ENCODE measurements at regions not wholly inside any gene's neighbourhood (a gene's known extent, or its start where the extent isn't known, plus 50 kb on each side); places are given as distances from the start of the nearest gene placed in this dataset.

- no peak for TF ChIP-seq CTCF (conservative IDR thresholded peaks at IDR 0.05; ENCODE audit: low read depth, low read length)
- TF ChIP-seq EZH2 (IDR thresholded peaks at IDR 0.05; ENCODE audit: borderline replicate concordance, low read depth, low read length, poor library complexity, severe bottlenecking) = no peak
Observed at GRCh38 chr7:34452363-34452762, 205.7 kb upstream of the NPSR1 start.

Measured in A673 (cell line).